HepG2 (cell line): ENCODE measurements at regions not wholly inside any gene's neighbourhood (a gene's known extent, or its start where the extent isn't known, plus 50 kb on each side); places are given as distances from the start of the nearest gene placed in this dataset.

Experiments used
- HNRNPLL ChIP-seq: fragments of 200-400 bp; formaldehyde crosslinking; IDR thresholded peaks from 2 replicates; pipeline ENCODE4 v1.6.1; 2017; ENCODE audit warnings: mild to moderate bottlenecking, low read depth, low read length; ENCODE audit not compliant: poor library complexity, severe bottlenecking
- HNRNPUL1 ChIP-seq: fragments of 200-400 bp; formaldehyde crosslinking; IDR thresholded peaks from 2 replicates; pipeline ENCODE4 v1.6.1; 2017; ENCODE audit warnings: low read depth, mild to moderate bottlenecking, low read length, moderate library complexity
- MEIS2 ChIP-seq: sonication (generic); formaldehyde crosslinking; IDR thresholded peaks from 2 replicates; pipeline ENCODE4 v1.9.0; 2021; ENCODE audit warnings: mild to moderate bottlenecking, missing genetic modification reagents
- PCBP2 ChIP-seq: fragments of 200-400 bp; formaldehyde crosslinking; optimal IDR thresholded peaks from 2 replicates; pipeline ENCODE3; 2018; ENCODE audit warnings: low read length, low read depth; ENCODE audit not compliant: poor library complexity, severe bottlenecking
- POLR2A ChIP-seq, 2 experiments: IDR thresholded peaks; 2 replicates each; pipeline ENCODE4 v1.6.1; 2011; ENCODE audit warnings: low read depth in 2 of 2, low read length in 2 of 2, mild to moderate bottlenecking in 1 of 2, moderate library complexity in 1 of 2; ENCODE audit not compliant: insufficient read depth in 1 of 2
- PRPF4 ChIP-seq: fragments of 200-400 bp; formaldehyde crosslinking; IDR thresholded peaks from 2 replicates; pipeline ENCODE4 v1.6.1; 2016; ENCODE audit warnings: low read length, low read depth; ENCODE audit not compliant: poor library complexity, severe bottlenecking
- SMAD3 ChIP-seq: sonication (generic); formaldehyde crosslinking; IDR thresholded peaks from 2 replicates; pipeline ENCODE4 v1.4.0; 2020; ENCODE audit warnings: missing genetic modification reagents
- ZNF281 ChIP-seq: sonication (generic); formaldehyde crosslinking; IDR thresholded peaks from 2 replicates; pipeline ENCODE4 v1.4.0; 2020; ENCODE audit warnings: missing genetic modification reagents, borderline replicate concordance
- ZSCAN30 ChIP-seq: sonication (generic); formaldehyde crosslinking; IDR thresholded peaks from 2 replicates; pipeline ENCODE4 v1.5.0; 2020; ENCODE audit warnings: mild to moderate bottlenecking, missing genetic modification reagents

GRCh38 chr1:98030976-98031375 lies 110.1 kb upstream of the DPYD start:
- no peak for TF ChIP-seq HNRNPUL1
- no peak for TF ChIP-seq SMAD3
- TF ChIP-seq ZSCAN30 (CRISPR knock-in tag), result no peak
- TF ChIP-seq MEIS2 (CRISPR knock-in tag), result no peak
- no peak for TF ChIP-seq POLR2A (IDR thresholded peaks at IDR 0.05; ENCODE audit: insufficient read depth in 1 of 2, low read depth in 2 of 2, low read length in 2 of 2)
- no peak for TF ChIP-seq PRPF4
- TF ChIP-seq ZNF281, result no peak
- TF ChIP-seq HNRNPLL, result no peak
- no peak for TF ChIP-seq PCBP2
